ENCODE measurements at regions not wholly inside any gene's neighbourhood (a gene's known extent, or its start where the extent isn't known, plus 50 kb on each side); places are given as distances from the start of the nearest gene placed in this dataset.
"Not testable (repeated sequence)": the region's sequence is repeated elsewhere in the genome, so short reads cannot be mapped to it uniquely, and the experiment has no call there.

GRCh38 chr7:24396387-24396786 lies 112.4 kb downstream of the NPY start:
- BruUV-seq (replicated peaks) = not testable (repeated sequence)

GRCh38 chr7:24401628-24402593 lies 117.9 kb downstream of the NPY start:
- intact Hi-C loops (cut with micrococcal nuclease; ENCODE audit: unreplicated experiment) = loop anchor here (1.0 to 10.0 kb wide), 3 partner anchors 186 to 693 kb away; no protein-coding TSS in a partner anchor
- DNase-seq (ENCODE audit: low read depth, low spot score) = no peak
- FAIRE-seq = no peak
- ChIA-PET POLR2A (no interaction called here), RAD21 (ENCODE audit: unreplicated experiment) (no interaction called here), SMC1A (ENCODE audit: uncharacterized antibody, unreplicated experiment) (interaction anchor here (0.7 to 1.2 kb wide), 3 partner anchors 83 to 262 kb away, joined by 3 to 4 read pairs (median 3); no protein-coding TSS in a partner anchor), CTCF (interaction anchor here (1.0 kb wide), 1 partner anchor 264 kb away, joined by 6 read pairs; no protein-coding TSS in a partner anchor)
- no peak overlapping the region for H3K9ac ChIP-seq (ENCODE audit: control insufficient read depth, insufficient read depth, low read length)
- H3K9me3 ChIP-seq (replicated peaks; ENCODE audit: control insufficient read depth, insufficient read depth, low read length) = no peaks in the 10 kb centered on the region
- H3K36me3 ChIP-seq (ENCODE audit: control insufficient read depth in 2 of 2, insufficient read depth in 2 of 2, low read length in 1 of 2) = no peaks in the 10 kb centered on the region
- no peak overlapping the region for H3K4me3 ChIP-seq
- no peaks in the 10 kb centered on the region for H4K20me1 ChIP-seq (ENCODE audit: control insufficient read depth, insufficient read depth)
- TF ChIP-seq SMC3 (IDR thresholded peaks at IDR 0.05; ENCODE audit: borderline replicate concordance, low read length) (peak; percentile 66; the same call in 1 of the 2 replicates), PBX3 (IDR thresholded peaks at IDR 0.05; ENCODE audit: insufficient replicate concordance, low read depth, low read length) (no peak), RAD21 (IDR thresholded peaks at IDR 0.05; ENCODE audit: insufficient read depth, low read depth, low read length) (peak; percentile 72), CTCF (IDR thresholded peaks at IDR 0.05 in 2 of 3, conservative IDR thresholded peaks at IDR 0.05 in 1 of 3; ENCODE audit: control insufficient read depth in 2 of 3, extremely low read depth in 1 of 3, insufficient read depth in 1 of 3, low read depth in 3 of 3, low read length in 3 of 3) (peak; percentile 38 to 52 (median 50); a peak in 5 of 6 replicates), SKIL (IDR thresholded peaks at IDR 0.05; ENCODE audit: low read depth, poor library complexity, severe bottlenecking) (no peak)
- peak overlapping the region; percentile 74; the same call in 1 of the 2 replicates for H3K4me2 ChIP-seq (ENCODE audit: control insufficient read depth, insufficient read depth)
- no peaks in the 10 kb centered on the region for H3K79me2 ChIP-seq (ENCODE audit: control insufficient read depth, insufficient read depth, low read length)
- no peak overlapping the region for H3K27ac ChIP-seq (ENCODE audit: control insufficient read depth, insufficient read depth)
- peak overlapping the region; percentile 94 for H2AFZ ChIP-seq (ENCODE audit: control insufficient read depth, low read depth, low read length)
- in situ Hi-C loops (cut with MboI) = loop anchor here (5.0 to 10.0 kb wide), 2 partner anchors 260 to 693 kb away; no protein-coding TSS in a partner anchor
- BruUV-seq (replicated peaks) = no TSS peak
- H3K27me3 ChIP-seq (replicated peaks in 1 of 2; ENCODE audit: control insufficient read depth in 2 of 2, insufficient read depth in 2 of 2, low read length in 1 of 2) = no peaks in the 10 kb centered on the region
- 26% methylated on average over 13 of the region's 15 CpGs for WGBS (ENCODE audit: insufficient coverage, insufficient replicate concordance, low lambda C conversion rate, missing lambda C conversion rate)
- peaks cover 9% of the 10 kb centered on the region for H3K4me1 ChIP-seq (ENCODE audit: control insufficient read depth, insufficient read depth, low read length)
- ATAC-seq = peak; percentile 81

More at GRCh38 chr7:24396387-24396786, 112.4 kb downstream of the NPY start:
- DNase-seq (ENCODE audit: low read depth, low spot score); H3K4me3 ChIP-seq; intact Hi-C loops (cut with micrococcal nuclease; ENCODE audit: unreplicated experiment); ATAC-seq; H3K79me2 ChIP-seq (ENCODE audit: control insufficient read depth, insufficient read depth, low read length); RAD21 ChIA-PET (ENCODE audit: unreplicated experiment); H3K9ac ChIP-seq (ENCODE audit: control insufficient read depth, insufficient read depth, low read length); H3K4me2 ChIP-seq (ENCODE audit: control insufficient read depth, insufficient read depth); FAIRE-seq; H4K20me1 ChIP-seq (ENCODE audit: control insufficient read depth, insufficient read depth); SMC1A ChIA-PET (ENCODE audit: uncharacterized antibody, unreplicated experiment); H3K27me3 ChIP-seq (replicated peaks in 1 of 2; ENCODE audit: control insufficient read depth in 2 of 2, insufficient read depth in 2 of 2, low read length in 1 of 2); CTCF ChIA-PET; H3K36me3 ChIP-seq (ENCODE audit: control insufficient read depth in 2 of 2, insufficient read depth in 2 of 2, low read length in 1 of 2); H3K9me3 ChIP-seq (replicated peaks; ENCODE audit: control insufficient read depth, insufficient read depth, low read length); POLR2A ChIA-PET; H3K4me1 ChIP-seq (ENCODE audit: control insufficient read depth, insufficient read depth, low read length); H2AFZ ChIP-seq (ENCODE audit: control insufficient read depth, low read depth, low read length); H3K27ac ChIP-seq (ENCODE audit: control insufficient read depth, insufficient read depth): not testable (repeated sequence)
- in situ Hi-C loops (cut with MboI) = loop anchor here (25.0 kb wide), 1 partner anchor 834 kb away; no protein-coding TSS in a partner anchor
- WGBS (ENCODE audit: insufficient coverage, insufficient replicate concordance, low lambda C conversion rate, missing lambda C conversion rate) = 40% methylated on average over 5 of the region's 13 CpGs

Data from GM12878 (cell line).